HL-60 (cell line): ENCODE measurements at regions not wholly inside any gene's neighbourhood (a gene's known extent, or its start where the extent isn't known, plus 50 kb on each side); places are given as distances from the start of the nearest gene placed in this dataset.

ENCODE experiments used
- GABPA ChIP-seq: IDR thresholded peaks from 2 replicates; pipeline ENCODE4 v1.6.1; 2012; ENCODE audit warnings: low read depth
- POLR2AphosphoS5 ChIP-seq: IDR thresholded peaks from 2 replicates; pipeline ENCODE4 v1.6.1; 2012; ENCODE audit warnings: low read depth
- TF ChIP-seq, protein P1 (sequence below): IDR thresholded peaks from one replicate; pipeline ENCODE4 v1.5.1; 2011; ENCODE audit warnings: low read length, control low read depth, inconsistent platforms; ENCODE audit not compliant: insufficient read depth
- TF ChIP-seq, protein P2 (sequence below): IDR thresholded peaks from 2 replicates; pipeline ENCODE4 v1.6.1; 2012; ENCODE audit warnings: low read depth; ENCODE audit not compliant: insufficient replicate concordance

DNA sequence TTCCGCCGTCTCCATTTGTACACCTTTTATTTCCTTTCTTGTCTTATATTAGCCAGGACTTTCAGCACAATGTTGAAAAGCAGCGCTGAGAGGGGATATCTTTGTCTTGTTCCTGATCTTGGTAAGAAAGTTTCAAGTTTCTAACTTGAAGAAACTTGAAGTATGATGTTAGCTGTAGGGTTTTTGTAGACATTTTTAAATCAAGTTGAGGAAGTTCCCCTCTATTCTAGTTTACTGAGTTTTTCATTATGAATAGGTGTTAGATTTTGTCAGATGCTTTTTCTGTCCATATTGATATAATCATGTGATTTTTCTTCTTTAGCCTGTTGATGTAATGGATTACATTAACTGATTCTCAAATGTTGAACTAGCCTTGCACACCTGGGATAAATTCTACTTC, 425.7 kb downstream of the PIK3R1 start:
- TF ChIP-seq, protein P1, sequence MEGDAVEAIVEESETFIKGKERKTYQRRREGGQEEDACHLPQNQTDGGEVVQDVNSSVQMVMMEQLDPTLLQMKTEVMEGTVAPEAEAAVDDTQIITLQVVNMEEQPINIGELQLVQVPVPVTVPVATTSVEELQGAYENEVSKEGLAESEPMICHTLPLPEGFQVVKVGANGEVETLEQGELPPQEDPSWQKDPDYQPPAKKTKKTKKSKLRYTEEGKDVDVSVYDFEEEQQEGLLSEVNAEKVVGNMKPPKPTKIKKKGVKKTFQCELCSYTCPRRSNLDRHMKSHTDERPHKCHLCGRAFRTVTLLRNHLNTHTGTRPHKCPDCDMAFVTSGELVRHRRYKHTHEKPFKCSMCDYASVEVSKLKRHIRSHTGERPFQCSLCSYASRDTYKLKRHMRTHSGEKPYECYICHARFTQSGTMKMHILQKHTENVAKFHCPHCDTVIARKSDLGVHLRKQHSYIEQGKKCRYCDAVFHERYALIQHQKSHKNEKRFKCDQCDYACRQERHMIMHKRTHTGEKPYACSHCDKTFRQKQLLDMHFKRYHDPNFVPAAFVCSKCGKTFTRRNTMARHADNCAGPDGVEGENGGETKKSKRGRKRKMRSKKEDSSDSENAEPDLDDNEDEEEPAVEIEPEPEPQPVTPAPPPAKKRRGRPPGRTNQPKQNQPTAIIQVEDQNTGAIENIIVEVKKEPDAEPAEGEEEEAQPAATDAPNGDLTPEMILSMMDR: no peak
- no peak for TF ChIP-seq POLR2AphosphoS5
- TF ChIP-seq GABPA: no peak
- TF ChIP-seq, protein P2, sequence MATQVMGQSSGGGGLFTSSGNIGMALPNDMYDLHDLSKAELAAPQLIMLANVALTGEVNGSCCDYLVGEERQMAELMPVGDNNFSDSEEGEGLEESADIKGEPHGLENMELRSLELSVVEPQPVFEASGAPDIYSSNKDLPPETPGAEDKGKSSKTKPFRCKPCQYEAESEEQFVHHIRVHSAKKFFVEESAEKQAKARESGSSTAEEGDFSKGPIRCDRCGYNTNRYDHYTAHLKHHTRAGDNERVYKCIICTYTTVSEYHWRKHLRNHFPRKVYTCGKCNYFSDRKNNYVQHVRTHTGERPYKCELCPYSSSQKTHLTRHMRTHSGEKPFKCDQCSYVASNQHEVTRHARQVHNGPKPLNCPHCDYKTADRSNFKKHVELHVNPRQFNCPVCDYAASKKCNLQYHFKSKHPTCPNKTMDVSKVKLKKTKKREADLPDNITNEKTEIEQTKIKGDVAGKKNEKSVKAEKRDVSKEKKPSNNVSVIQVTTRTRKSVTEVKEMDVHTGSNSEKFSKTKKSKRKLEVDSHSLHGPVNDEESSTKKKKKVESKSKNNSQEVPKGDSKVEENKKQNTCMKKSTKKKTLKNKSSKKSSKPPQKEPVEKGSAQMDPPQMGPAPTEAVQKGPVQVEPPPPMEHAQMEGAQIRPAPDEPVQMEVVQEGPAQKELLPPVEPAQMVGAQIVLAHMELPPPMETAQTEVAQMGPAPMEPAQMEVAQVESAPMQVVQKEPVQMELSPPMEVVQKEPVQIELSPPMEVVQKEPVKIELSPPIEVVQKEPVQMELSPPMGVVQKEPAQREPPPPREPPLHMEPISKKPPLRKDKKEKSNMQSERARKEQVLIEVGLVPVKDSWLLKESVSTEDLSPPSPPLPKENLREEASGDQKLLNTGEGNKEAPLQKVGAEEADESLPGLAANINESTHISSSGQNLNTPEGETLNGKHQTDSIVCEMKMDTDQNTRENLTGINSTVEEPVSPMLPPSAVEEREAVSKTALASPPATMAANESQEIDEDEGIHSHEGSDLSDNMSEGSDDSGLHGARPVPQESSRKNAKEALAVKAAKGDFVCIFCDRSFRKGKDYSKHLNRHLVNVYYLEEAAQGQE: no peak
